ENCODE measurements at regions not wholly inside any gene's neighbourhood (a gene's known extent, or its start where the extent isn't known, plus 50 kb on each side); places are given as distances from the start of the nearest gene placed in this dataset.

GRCh38 chr6:65816991-65817390 is 110.0 kb upstream of the EYS start:
- no peak for TF ChIP-seq CTCF (IDR thresholded peaks at IDR 0.05)
- no peak for TF ChIP-seq ZFX (IDR thresholded peaks at IDR 0.05; ENCODE audit: borderline replicate concordance)
